NCI-H2196 (cell line): ENCODE measurements at regions not wholly inside any gene's neighbourhood (a gene's known extent, or its start where the extent isn't known, plus 50 kb on each side); places are given as distances from the start of the nearest gene placed in this dataset.

Source experiments
- DNase-seq: peaks from one replicate; lab custom pipeline; 2025; ENCODE audit not compliant: unreplicated experiment; lab: John Stamatoyannopoulos, UW

DNA sequence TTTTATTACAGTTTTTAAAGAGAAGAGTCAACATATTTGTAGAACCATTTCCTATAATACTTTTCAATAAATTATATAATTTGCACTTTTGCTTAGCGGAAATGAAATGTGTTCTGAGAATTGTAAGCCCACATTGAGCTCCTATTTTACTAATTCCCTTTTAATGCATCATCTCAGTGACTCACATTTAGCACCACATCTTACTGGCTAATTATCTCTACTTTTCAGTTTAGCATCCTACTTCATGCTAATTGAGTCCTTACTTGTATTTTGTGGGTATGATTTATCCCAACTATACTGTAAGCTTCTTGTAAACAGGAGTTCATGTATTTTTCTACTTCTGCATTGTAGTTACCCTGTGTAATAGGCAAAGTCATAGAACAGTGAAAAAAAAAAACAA, 67.5 kb downstream of the TMX1 start:
- DNase-seq, result no peak

DNA sequence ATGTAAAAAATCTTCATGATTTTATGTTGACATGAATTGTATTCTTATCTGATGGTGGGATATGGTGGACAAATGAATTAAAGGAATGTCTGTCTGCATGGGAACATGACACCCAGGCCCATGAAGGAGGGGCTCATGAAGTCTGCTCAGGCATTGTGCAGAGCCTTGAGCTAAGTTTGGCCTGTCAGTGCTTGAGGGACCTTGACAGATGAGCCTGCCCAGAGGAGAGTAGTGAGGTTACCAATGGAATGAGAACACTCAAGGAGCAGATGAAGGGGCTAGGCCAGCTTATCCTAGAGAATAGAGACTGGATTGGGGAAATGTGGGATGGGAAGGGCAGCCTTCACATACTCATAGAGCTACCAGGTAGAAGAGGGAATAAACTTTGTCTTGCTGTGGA, 68.8 kb downstream of the TMX1 start:
- DNase-seq, result no peak

DNA sequence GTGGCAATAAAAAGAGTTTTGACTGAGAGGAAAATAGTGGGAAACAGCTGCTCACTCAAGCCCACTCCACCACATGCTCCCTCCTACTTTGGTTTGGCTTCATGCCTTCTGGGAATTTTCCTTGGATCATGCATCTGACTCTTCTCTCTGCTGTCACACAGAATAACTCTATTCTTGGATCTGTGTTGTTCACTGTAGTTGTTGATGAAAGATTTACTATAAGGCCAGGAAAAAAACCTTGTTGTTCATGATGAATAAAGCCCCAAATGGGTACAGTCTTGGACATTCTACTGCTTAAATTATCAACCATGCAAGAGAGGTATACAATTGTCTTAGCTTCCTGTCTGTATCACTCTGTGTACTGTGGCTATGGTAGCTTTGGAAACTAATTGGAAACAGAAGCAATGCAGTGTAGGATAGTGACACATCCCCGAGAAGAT, 70.5 kb downstream of the TMX1 start:
- no peak for DNase-seq

DNA sequence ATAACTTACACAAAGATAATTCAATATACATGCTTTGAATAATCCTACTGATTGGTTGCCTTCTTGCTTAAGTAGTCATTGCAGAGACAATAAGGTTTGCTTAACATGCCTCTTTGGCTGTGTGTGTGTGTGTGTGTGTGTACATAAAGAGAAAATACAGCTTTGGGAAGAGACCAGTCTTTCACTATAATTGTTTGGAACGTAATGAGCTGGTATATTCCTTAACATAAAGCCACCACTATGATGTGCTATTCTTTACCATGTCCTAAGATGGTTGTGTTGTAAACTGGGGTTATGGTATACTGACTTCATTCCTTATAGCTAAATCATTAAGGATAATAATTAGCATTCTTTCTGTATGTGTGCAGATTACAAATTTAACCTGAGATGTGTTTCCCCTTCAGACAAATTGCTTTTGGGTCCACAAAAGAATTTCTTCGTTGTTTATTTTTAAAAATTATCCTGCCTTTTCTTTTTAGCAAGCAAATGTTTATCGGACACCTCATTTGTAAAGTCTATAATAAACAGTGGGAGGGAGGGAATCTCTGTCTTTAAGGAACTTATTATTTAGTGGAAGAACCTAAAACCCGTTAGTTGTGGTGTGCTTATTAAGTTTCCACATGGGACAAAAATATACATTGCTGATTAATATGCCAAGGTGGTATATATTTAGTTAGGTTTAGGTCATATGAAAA, 74.4 kb downstream of the TMX1 start:
- DNase-seq, result no peak

DNA sequence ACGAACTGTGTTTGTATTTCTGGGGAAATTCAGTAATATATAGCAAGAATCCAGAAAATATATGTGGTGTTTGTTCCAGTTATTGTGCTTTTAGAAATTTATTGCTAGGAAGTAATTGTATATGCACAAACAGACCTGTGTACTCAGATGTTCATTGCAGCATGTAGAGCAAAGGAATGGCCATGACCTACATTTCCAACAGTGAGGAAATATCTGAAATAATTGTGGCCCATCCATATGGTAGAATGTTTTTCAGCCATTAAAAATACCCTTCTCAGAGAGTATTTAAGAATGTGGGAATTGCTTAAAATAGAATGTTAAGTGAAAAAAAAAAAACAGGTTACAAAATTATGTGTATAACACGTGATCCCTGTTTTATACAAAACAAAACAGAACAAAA, 77.3 kb downstream of the TMX1 start:
- DNase-seq, result no peak

DNA sequence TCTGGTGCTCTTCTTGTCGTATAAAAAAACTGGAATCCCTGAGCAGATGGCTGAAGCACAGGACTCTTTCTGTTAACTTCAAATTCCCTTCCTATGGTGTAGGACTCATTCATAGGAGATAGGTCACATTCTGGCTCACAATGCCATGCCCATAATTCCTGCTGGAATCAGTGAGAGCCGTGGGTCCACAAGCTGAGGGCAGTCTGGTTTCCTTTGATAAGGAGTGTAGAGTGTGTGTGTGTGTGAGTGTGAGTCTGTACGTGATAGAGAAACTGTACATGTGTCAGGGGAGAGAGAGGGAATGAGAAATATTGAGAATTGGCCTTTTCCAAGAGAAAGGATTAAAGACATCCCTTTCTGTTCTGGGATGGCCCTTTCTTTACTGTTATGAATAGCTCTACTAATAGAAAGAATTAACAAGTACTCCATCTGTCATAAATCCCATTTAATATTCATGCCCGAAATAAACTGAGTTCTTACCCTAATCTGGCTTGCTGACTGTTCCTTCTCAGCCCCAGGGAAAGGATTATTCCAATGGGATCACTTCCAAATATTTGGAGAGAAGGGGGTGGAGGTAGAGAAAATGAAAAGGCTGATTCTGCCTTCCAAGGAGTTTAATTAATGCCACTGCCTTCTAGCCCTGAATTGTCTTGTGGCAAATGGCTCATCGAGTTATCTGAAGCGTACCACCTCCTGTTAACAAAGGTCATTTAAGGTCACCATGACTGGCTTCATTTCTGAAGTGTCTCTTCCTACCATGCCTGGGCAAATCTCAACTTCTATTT, 79.0 kb downstream of the TMX1 start:
- DNase-seq, result no peak

DNA sequence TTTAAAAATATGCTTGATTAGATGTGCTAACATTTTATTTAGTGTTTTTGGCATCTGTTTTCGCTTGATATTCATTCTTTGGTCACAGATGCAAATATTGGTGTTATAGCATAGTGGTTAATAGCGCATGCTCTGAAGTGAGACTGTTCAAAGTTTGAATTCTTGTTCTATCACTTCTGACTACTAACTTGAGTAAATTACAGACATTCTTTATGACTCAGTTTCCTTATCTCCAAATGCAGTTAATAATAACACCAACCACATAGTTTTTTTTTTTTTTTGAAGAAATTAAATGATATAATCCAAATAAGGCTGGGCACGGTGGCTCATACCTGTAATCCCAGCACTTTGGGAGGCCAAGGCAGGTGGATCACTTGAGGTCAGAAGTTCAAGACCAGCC, 81.0 kb downstream of the TMX1 start:
- no peak for DNase-seq

DNA sequence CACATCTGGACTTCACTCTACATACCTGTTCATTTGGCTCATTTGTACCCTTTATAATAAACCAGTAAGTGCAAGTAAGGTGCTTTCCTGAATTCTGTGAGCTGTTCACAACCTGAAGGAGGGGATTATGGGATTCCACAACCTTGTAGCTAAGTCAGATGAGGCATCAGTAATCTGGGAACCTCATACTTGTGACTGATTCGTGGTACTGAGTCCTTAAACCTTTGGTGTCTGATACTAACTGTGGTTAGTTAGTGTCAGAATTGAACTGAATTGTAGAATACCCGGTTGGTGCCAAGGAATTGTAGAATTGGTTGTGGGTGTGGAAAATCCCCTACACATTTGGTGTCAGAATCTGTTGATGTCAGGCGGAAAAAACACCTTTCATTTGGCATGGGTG, 83.4 kb downstream of the TMX1 start:
- no peak for DNase-seq

DNA sequence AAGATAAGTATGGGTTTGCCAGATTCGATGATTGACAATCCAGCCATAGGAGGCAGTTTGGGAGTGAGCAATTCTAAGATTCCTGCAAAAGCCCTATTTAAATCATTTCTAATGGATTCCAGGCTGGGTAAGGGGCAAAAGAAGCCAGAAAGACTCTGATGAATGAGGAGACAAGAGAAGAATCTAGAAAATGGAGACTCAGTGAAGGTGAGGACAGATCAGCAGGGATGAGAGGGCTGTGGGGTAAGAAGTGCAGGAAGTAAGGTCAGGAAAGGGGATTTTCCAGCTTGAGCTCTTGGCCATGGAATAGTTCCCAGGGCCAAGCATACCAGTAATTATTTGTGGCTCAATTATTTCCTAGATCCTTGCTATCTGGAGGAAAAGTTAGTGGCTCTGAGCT, 87.3 kb downstream of the TMX1 start:
- DNase-seq, result no peak

DNA sequence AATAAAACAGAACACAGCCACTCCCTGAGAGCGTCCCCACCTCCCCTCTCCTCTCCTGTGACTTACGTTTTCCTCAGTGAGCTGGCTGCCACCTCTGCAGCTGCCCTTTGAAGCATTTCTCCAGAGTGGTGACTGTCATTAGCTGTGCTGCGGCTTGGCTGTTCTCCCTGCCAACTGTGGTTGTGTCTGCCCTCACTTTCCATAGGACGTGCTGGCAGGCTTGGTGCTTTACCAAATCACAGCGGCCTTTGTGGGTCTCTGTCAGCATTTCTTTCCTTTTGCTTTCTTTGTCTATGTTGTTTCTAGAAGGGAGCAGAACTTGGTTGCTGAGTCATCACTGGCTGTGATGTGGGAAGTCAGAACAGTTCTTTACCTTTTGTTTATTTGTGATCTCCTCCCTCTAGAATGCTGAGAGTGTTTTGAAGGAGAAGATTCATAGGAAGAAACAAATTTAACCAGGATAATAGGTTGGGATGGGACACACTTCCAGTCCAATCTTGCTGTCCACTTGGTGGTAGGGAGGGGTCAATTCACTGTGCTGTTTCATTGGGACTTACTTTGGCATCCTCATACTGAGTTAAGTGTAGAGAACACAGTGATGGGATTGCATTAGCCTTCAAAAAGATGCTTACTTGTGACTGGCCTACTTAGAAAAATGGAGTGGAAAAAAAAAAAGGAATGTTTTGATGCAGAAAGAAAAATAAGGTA, 88.2 kb downstream of the TMX1 start:
- no peak for DNase-seq

DNA sequence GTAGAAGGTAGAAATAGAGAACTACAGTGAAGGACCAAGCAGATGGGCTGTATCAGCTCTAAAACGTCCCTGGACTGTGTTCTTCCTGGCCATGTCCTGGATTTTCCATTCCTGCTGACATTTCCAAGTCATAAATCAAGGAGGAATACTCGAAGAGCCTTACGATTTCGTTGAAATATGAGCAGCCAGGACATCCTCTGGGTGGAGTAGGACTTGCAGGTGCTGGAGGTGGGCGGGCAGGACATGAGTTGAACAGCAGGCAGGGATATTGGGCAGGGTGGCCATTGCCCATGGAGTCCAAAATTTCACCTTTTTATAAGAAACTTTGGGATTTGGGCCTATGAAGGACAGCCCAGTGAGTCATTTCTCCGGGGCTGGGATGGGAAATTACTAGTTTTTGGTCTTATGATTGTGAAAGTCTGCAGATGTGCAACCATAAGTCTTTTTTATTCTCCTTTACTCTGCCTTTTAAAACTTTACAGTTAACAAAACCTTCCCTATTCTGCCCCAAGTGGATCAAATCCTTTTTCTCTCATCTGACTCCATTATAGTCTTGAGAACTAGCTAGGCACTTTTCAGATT, 88.8 kb downstream of the TMX1 start:
- DNase-seq, result no peak

DNA sequence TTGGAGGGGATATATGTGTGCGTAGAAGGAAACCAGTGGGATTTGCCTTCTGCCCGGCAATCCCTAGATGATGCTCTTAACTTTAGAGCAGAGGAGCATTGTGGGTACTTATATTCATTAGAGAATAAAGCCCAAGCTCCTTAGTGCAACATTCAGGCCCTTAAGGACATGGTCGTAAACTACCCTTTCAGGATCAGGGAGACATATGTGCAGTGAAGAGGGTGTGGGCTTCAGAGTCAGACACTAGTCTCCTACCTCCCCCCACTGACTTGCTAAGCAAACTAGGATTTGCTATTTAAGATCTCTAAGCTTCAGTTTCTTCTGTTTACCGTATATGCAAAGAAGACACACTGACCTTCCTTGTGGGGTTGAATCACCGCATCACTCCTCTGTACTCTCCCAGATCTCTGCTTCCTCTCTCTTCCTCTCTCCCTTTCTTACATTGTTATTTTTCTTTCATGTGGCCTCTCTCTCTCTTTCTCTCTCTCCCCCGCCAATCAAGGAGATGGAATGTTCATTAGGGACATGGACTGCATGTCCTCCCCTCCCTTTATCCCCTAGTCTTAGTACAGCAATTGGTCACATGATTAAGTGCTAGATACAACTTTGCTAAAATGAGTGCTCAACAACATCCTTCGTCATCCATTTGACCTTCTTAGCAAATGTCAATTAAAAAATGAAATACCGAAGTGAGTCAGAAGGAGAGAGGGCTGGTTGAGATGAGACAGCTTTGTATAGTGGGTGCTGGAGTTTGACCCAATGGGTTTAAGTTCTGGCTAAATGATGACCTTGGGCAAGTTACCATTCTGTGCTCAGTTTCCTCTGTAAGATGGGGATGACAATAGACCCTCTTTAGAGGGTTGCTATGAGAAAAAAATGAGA, 91.7 kb downstream of the TMX1 start:
- no peak for DNase-seq

DNA sequence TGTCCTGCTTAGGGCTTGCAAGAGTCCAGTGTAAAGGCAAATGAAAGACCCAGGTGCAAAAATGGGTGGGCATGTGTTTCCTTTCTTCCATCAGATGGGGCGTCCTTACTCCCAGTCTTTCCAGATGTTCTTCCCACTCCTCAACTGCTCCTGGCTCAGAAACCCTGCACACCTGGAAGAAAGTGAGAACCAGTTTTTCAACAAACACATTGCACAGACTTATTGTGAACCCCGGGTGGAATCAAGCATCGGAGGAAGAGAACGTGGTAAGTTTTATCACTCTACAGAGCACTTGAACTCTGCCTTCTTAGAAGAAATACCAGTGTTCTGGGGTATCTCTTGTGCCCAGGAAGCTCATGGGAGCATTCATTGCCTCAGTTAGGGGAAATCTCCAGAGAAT, 93.3 kb downstream of the TMX1 start:
- DNase-seq, result no peak

DNA sequence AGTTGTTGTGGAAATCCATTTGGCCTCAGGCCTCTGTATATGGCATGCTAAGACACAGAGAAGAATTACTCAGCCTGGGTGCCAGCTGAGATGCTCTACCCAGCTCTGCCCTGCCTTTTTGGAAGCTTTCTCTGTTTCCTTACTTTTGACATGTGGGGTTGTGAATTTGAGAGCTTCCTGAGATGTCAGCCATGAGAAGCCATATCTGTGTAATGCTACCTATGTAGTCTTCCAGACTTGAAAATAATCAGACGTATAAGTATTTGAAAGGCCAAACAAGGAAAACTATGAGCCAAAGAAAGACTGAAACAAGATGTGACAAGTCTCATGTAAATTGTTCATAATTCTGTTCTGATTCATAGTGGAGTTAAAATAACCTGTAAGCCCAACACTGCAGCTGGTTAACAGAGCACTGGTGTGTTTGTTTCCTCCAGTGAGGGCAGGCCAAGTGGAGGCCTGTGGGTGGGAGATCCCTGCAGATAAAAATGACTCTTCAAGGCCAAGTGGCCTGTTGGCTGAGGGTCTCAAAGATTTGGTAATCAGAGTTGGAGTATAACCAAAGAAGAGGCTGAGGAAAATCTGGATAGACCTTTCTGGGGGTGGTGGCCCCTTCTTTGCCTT, 94.0 kb downstream of the TMX1 start:
- DNase-seq, result no peak

DNA sequence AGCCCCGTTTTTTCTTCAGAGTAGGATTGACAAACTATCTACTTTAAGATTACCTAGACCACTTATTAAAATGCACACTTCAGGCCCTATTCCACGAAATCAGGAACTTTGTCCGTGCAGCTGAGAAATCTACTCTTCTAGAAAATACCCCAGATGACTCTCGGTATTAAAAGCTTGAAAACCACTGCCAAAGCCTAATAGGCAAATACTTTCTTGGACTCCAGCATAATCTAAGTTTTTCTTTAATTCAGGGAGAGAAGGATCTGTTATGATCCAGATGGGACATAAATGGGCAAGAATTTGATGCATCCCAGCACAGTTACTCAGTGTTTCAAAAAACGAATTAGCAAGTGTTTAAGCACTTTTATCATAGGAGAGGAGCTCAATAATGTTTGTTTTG, 94.5 kb downstream of the TMX1 start:
- no peak for DNase-seq

DNA sequence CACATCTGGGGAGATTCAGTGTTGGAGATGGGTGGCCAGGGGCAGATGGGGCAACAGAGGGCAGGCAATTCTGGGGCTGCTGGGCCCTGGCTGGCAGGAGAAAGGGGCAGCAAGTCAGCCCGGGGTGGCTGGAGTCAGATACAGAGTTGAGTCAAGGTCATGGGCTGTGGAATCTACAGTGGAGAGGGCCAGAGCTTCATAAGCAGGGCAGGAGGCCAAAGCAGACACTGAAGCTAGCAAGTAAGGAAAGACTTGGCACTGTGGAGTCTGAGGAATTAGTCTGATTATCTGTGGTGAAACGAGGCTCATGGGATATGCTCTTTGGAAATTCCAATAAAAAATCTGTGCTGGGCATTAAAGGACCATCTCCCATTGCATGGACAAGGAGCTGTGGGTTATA, 95.5 kb downstream of the TMX1 start:
- no peak for DNase-seq

DNA sequence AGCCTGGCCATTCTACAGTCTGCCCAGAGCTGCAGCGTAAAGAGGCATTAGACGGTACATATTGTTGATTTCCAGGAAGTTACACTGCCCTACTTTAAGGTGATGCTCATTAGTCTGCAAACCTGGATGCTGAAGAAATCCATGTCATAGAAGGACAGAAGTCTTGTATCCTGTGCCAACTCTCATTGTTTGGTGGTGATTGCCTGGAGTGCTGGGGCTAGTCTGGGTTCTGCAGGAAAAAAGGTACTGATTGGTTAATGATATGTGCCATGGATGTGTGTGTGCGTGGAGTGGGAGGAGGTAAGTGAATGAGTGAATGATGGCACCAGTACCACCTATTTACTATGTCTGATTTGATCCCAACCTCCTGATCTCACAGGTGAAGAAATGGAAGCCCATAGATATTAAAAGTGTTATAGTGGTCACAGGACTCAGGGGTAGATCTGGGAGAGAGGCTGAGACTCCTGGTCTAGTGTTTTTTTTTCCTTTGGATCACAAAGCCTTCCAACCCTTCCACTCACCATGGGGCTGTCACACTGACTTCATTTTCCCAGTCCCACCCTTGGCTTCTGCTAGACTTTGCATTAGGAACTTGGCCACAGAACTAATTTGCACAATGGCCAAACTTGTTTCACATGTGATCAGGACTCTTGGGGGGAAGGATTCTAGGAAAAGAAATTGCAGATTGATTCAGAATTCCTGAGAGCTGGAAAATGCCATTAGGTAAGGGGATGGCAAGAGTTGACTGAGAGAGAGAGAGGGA, 96.1 kb downstream of the TMX1 start:
- no peak for DNase-seq

DNA sequence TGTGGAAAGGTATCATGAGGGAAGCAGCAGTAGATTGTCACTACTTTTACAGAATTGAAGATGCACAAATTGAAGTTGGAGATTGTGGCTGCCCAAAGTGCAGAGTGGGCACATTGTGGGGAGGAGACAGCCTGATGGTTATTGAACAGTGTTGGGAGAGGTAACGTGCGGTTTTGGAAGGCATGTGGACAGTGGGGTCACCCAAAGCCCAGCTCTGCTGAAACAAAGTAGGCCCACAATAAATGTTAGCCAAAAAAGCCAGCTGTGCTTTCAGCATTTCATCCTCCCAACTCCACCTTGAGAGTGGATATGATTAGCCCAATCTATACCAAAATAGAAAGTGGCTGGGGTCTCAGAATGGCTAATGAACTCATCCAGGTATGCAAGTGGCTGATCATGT, 96.7 kb downstream of the TMX1 start:
- no peak for DNase-seq

DNA sequence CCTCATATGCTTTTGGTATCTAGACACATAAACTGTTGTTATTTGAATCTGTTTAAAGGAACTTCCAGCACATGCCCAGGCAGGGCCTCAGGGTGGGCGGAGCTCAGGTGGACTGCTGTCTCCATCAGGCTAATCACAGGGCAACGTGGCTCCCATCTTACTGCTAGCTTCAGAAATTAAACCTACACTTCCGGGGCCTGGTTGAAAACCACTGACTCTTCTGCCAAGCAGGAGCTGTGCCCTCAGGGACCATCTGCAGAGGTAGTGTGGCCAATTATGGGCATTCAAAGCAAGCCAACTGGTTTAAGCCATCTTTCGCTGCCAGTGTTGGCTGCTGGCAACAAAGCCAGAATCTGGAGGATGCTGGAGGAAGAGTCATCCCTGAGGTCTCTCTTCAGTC, 97.5 kb downstream of the TMX1 start:
- DNase-seq, result no peak

DNA sequence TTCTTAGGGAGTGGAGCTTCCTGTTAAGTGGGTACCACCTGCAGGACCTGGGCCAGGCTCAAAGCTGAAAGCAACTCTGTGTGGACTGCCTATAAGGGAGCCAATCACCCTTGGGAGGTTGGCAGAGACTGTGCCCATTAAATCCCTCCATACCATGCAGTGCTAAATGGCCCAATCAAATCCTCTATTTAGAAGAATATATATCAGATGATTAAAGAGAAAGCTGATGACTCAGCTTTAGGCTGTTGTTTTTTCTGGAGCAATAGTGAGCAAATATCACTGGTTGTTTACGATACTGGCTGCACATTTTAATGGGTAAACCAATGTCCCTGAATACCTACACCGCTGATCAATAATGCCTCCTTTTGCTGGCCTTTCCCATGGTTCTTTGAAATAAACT, 101.3 kb downstream of the TMX1 start:
- no peak for DNase-seq
